ENCODE measurements at regions not wholly inside any gene's neighbourhood (a gene's known extent, or its start where the extent isn't known, plus 50 kb on each side); places are given as distances from the start of the nearest gene placed in this dataset.
"Not testable (repeated sequence)": the region's sequence is repeated elsewhere in the genome, so short reads cannot be mapped to it uniquely, and the experiment has no call there.

- H3K4me1 ChIP-seq, result no peaks in the 10 kb centered on the region
- no peaks in the 10 kb centered on the region for H3K36me3 ChIP-seq
- no peak overlapping the region for H3K4me3 ChIP-seq
- TF ChIP-seq CTCF (IDR thresholded peaks at IDR 0.05; ENCODE audit: borderline replicate concordance), result no peak
- peaks cover 3% of the 10 kb centered on the region for H3K9me3 ChIP-seq (replicated peaks)
- H3K27me3 ChIP-seq (ENCODE audit: low read depth), result no peaks in the 10 kb centered on the region
- no peak for DNase-seq
- no peak overlapping the region for H3K27ac ChIP-seq (replicated peaks)
- intact Hi-C loops (cut with micrococcal nuclease), result loop anchor here (10.0 kb wide), 1 partner anchor 343 kb away; no protein-coding TSS in a partner anchor
Observed at GRCh38 chr3:159257954-159258353, 456.1 kb downstream of the MFSD1 start.

GRCh38 chr3:159258934-159259333, 457.1 kb downstream of the MFSD1 start:
- intact Hi-C loops (cut with micrococcal nuclease), result loop anchor here (10.0 kb wide), 1 partner anchor 344 kb away; no protein-coding TSS in a partner anchor
- Histone ChIP-seq H3K27me3 (ENCODE audit: low read depth) (no peaks in the 10 kb centered on the region), H3K4me1 (no peaks in the 10 kb centered on the region), H3K4me3 (no peak overlapping the region), H3K27ac (replicated peaks) (no peak overlapping the region), H3K9me3 (replicated peaks) (no peaks in the 10 kb centered on the region), H3K36me3 (no peaks in the 10 kb centered on the region)
- no peak for TF ChIP-seq CTCF (IDR thresholded peaks at IDR 0.05; ENCODE audit: borderline replicate concordance)
- no peak for DNase-seq

- no peak overlapping the region for H3K4me3 ChIP-seq
- TF ChIP-seq CTCF (IDR thresholded peaks at IDR 0.05; ENCODE audit: borderline replicate concordance), result peak; percentile 73
- H3K9me3 ChIP-seq (replicated peaks), result no peaks in the 10 kb centered on the region
- no peak overlapping the region for H3K27ac ChIP-seq (replicated peaks)
- H3K36me3 ChIP-seq, result no peaks in the 10 kb centered on the region
- DNase-seq, result no peak
- H3K27me3 ChIP-seq (ENCODE audit: low read depth), result no peaks in the 10 kb centered on the region
- H3K4me1 ChIP-seq, result no peaks in the 10 kb centered on the region
- intact Hi-C loops (cut with micrococcal nuclease), result loop anchor here (5.0 to 10.0 kb wide), 2 partner anchors 545 to 747 kb away; no protein-coding TSS in a partner anchor
Observed at GRCh38 chr3:159260049-159260662, 458.3 kb downstream of the MFSD1 start.

GRCh38 chr3:159261333-159261732, 459.5 kb downstream of the MFSD1 start:
- H3K4me3 ChIP-seq; H3K9me3 ChIP-seq (replicated peaks); DNase-seq; H3K4me1 ChIP-seq; H3K27me3 ChIP-seq (ENCODE audit: low read depth); H3K27ac ChIP-seq (replicated peaks); H3K36me3 ChIP-seq: not testable (repeated sequence)
- intact Hi-C loops (cut with micrococcal nuclease), result loop anchor here (5.0 to 10.0 kb wide), 2 partner anchors 543 to 746 kb away; no protein-coding TSS in a partner anchor

- no peak overlapping the region for H3K27ac ChIP-seq (replicated peaks)
- intact Hi-C loops (cut with micrococcal nuclease), result loop anchor here (5.0 to 10.0 kb wide), 2 partner anchors 541 to 743 kb away; no protein-coding TSS in a partner anchor
- TF ChIP-seq CTCF (IDR thresholded peaks at IDR 0.05; ENCODE audit: borderline replicate concordance), result peak; percentile 80
- DNase-seq, result no peak
- H3K4me1 ChIP-seq, result no peaks in the 10 kb centered on the region
- H3K36me3 ChIP-seq, result no peaks in the 10 kb centered on the region
- H3K9me3 ChIP-seq (replicated peaks), result no peaks in the 10 kb centered on the region
- H3K27me3 ChIP-seq (ENCODE audit: low read depth), result no peaks in the 10 kb centered on the region
- H3K4me3 ChIP-seq, result no peak overlapping the region
Observed at GRCh38 chr3:159263750-159264553, 462.1 kb downstream of the MFSD1 start.

GRCh38 chr3:159265705-159266104, 463.9 kb downstream of the MFSD1 start:
- Histone ChIP-seq H3K9me3 (replicated peaks) (no peaks in the 10 kb centered on the region), H3K27ac (replicated peaks) (no peak overlapping the region), H3K4me3 (no peak overlapping the region), H3K27me3 (ENCODE audit: low read depth) (no peaks in the 10 kb centered on the region), H3K36me3 (no peaks in the 10 kb centered on the region), H3K4me1 (no peaks in the 10 kb centered on the region)
- DNase-seq, result no peak
- intact Hi-C loops (cut with micrococcal nuclease), result loop anchor here (10.0 kb wide), 1 partner anchor 539 kb away; no protein-coding TSS in a partner anchor
- no peak for TF ChIP-seq CTCF (IDR thresholded peaks at IDR 0.05; ENCODE audit: borderline replicate concordance)
